Endothelial cell of umbilical vein (primary cell): ENCODE measurements at regions not wholly inside any gene's neighbourhood (a gene's known extent, or its start where the extent isn't known, plus 50 kb on each side); places are given as distances from the start of the nearest gene placed in this dataset.

Experiments
- BruUV-seq: library from RNA; stranded (reverse); fragments of 400-500 nt; replicated peaks from 2 replicates; lab custom pipeline; 2021; lab: Mats Ljungman, UMichigan
- CTCF ChIA-PET: fragments of 300-600, 350-600 bp; sonication (Branson Sonifier 250); formaldehyde crosslinking; loops from one replicate; lab custom pipeline; 2021; ENCODE audit warnings: antibody characterized with exemption, inconsistent platforms; lab: Charles Lee
- POLR2A ChIA-PET: fragments of 300-600, 350-600 bp; sonication (Branson Sonifier 250); formaldehyde crosslinking; loops from one replicate; lab custom pipeline; 2021; ENCODE audit warnings: antibody characterized with exemption, inconsistent platforms; lab: Charles Lee
- DNase-seq: peaks from one replicate; pipeline ENCODE4 v3.0.0-alpha.2; 2011; ENCODE audit warnings: low read depth, low spot score
- FAIRE-seq: peaks from 2 replicates; lab custom pipeline; 2011; peaks lifted over from hg19 to GRCh38; lab: Jason Lieb, UNC
- H2AFZ ChIP-seq: 2 replicates; pipeline ENCODE4 v1.6.0; 2012; ENCODE audit warnings: low read depth, low read length, control low read depth, inconsistent platforms
- H3K27ac ChIP-seq: 2 replicates; pipeline ENCODE4 v1.5.1; 2011; ENCODE audit warnings: low read depth, mild to moderate bottlenecking, control low read depth, low read length, moderate library complexity; ENCODE audit not compliant: insufficient read depth
- H3K27me3 ChIP-seq, 2 experiments: 2 replicates each; pipeline versions ENCODE4 v1.6.0 to v1.6.1; 2011; ENCODE audit warnings: low read length in 2 of 2, mixed read lengths in 1 of 2; ENCODE audit not compliant: control insufficient read depth in 2 of 2, insufficient read depth in 2 of 2
- H3K36me3 ChIP-seq, 2 experiments: 2 replicates in 1 of 2; 3 replicates in 1 of 2; pipeline ENCODE4 v1.5.1; 2011; ENCODE audit warnings: low read length in 2 of 2, mild to moderate bottlenecking in 1 of 2, moderate library complexity in 1 of 2; ENCODE audit not compliant: control insufficient read depth in 2 of 2, insufficient read depth in 2 of 2; ENCODE audit errors: extremely low read depth in 1 of 2
- H3K4me1 ChIP-seq: 3 replicates; pipeline ENCODE4 v1.5.1; 2011; ENCODE audit warnings: mild to moderate bottlenecking, low read length; ENCODE audit not compliant: control insufficient read depth, insufficient read depth; ENCODE audit errors: extremely low read depth
- H3K4me2 ChIP-seq: 2 replicates; pipeline ENCODE4 v1.6.1; 2011; ENCODE audit warnings: low read length, control low read depth, mixed read lengths; ENCODE audit not compliant: insufficient read depth
- H3K4me3 ChIP-seq, 3 experiments: fragments of 200-600 bp in 1 of 3; sonication (generic), shearing (Covaris generic) in 1 of 3; replicated peaks in 1 of 3; 2 replicates each; pipeline ENCODE4 v1.5.1; 2011 to 2016; ENCODE audit warnings: control low read depth in 3 of 3, low read length in 3 of 3, mild to moderate bottlenecking in 2 of 3, inconsistent platforms in 1 of 3, low read depth in 1 of 3, moderate library complexity in 1 of 3; ENCODE audit not compliant: insufficient read depth in 1 of 3
- H3K79me2 ChIP-seq: 2 replicates; pipeline ENCODE4 v1.6.0; 2012; ENCODE audit warnings: low read length, inconsistent platforms; ENCODE audit not compliant: control insufficient read depth, insufficient read depth
- H3K9ac ChIP-seq: replicated peaks from 2 replicates; pipeline ENCODE3; 2011; ENCODE audit warnings: low read length, control low read depth; ENCODE audit not compliant: insufficient read depth; ENCODE audit errors: extremely low read depth
- H3K9me1 ChIP-seq: replicated peaks from 3 replicates; pipeline ENCODE4 v1.6.0; 2011; ENCODE audit warnings: mild to moderate bottlenecking, low read length; ENCODE audit not compliant: control insufficient read depth, insufficient read depth; ENCODE audit errors: extremely low read depth
- H3K9me3 ChIP-seq: replicated peaks from 2 replicates; pipeline ENCODE4 v1.5.1; 2012; ENCODE audit warnings: low read length, inconsistent platforms; ENCODE audit not compliant: control insufficient read depth, insufficient read depth
- H4K20me1 ChIP-seq: replicated peaks from 2 replicates; pipeline ENCODE3; 2011; ENCODE audit warnings: mild to moderate bottlenecking, low read length; ENCODE audit not compliant: control insufficient read depth, insufficient read depth; ENCODE audit errors: extremely low read depth
- EZH2 ChIP-seq: IDR thresholded peaks from 2 replicates; pipeline ENCODE4 v1.6.1; 2012; ENCODE audit warnings: borderline replicate concordance, low read depth, mild to moderate bottlenecking, moderate library complexity, low read length, inconsistent platforms; ENCODE audit not compliant: severe bottlenecking
- FOS ChIP-seq: IDR thresholded peaks from 2 replicates; pipeline ENCODE4 v1.6.1; 2011; ENCODE audit warnings: mild to moderate bottlenecking, low read length, moderate library complexity, borderline replicate concordance; ENCODE audit not compliant: insufficient read depth
- GATA2 ChIP-seq: IDR thresholded peaks from 2 replicates; pipeline ENCODE4 v1.7.0; 2011; ENCODE audit warnings: low read depth, mild to moderate bottlenecking, moderate library complexity, mixed read lengths, low read length; ENCODE audit not compliant: insufficient read length, insufficient read depth
- JUN ChIP-seq: IDR thresholded peaks from 2 replicates; pipeline ENCODE4 v1.6.1; 2011; ENCODE audit warnings: borderline replicate concordance, low read depth; ENCODE audit not compliant: insufficient read length, insufficient read depth
- MYC ChIP-seq: IDR thresholded peaks from one replicate; pipeline ENCODE4 v1.6.1; 2011; ENCODE audit warnings: mild to moderate bottlenecking, low read depth, low read length
- POLR2A ChIP-seq: IDR thresholded peaks from 2 replicates; pipeline ENCODE4 v1.6.1; 2012; ENCODE audit warnings: low read depth, mild to moderate bottlenecking, control low read depth, low read length
- POLR2AphosphoS5 ChIP-seq: IDR thresholded peaks from 2 replicates; pipeline ENCODE4 v1.6.1; 2012; ENCODE audit warnings: low read depth, mild to moderate bottlenecking, control low read depth, low read length, moderate library complexity; ENCODE audit not compliant: insufficient read depth
- dilution Hi-C: fragments of 300-500 bp; cut with MboI; formaldehyde crosslinking; loops from one replicate; pipeline ENCODE4 v1.15.0; 2019; ENCODE audit warnings: low sequenced_read_pairs; ENCODE audit not compliant: extremely low pct_ligation_motif_present
- intact Hi-C: fragments of 100-400 bp; cut with micrococcal nuclease; formaldehyde crosslinking; loops from one replicate; pipeline ENCODE4 v1.10.0; 2022
- TF ChIP-seq, protein P1 (sequence below): IDR thresholded peaks from 2 replicates; pipeline ENCODE4 v1.6.1; 2011; ENCODE audit not compliant: insufficient read depth, insufficient read length
- TF ChIP-seq, protein P2 (sequence below), 2 donors: IDR thresholded peaks; 1 replicate in 1 of 2; 2 replicates in 1 of 2; pipeline ENCODE4 v1.5.1; 2011; ENCODE audit warnings: low read length in 2 of 2, mild to moderate bottlenecking in 2 of 2, moderate library complexity in 2 of 2, control low read depth in 1 of 2, inconsistent platforms in 1 of 2, low read depth in 1 of 2; ENCODE audit not compliant: insufficient read depth in 1 of 2; ENCODE audit errors: extremely low read depth in 1 of 2

DNA sequence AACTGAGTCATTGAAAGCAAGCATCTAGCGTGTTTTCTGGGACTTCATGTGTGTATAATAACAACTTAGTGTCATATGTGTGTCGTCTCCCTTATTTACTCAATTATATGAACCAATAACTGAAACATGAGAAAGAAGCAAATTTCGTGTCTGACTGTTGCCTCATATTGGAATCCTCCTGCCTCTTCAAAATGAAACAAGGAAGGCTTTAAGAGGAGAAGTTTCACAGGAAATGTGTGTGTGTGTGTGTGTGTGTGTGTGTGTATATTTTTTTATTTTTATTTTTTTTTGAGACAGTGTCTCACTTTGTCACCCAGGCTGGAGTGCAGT is 145.8 kb upstream of the SFRP2 start:
- Histone ChIP-seq H3K27me3 (no peaks in the 10 kb centered on the region), H3K4me3 (no peak overlapping the region), H3K4me1 (no peaks in the 10 kb centered on the region), H3K4me2 (no peak overlapping the region), H3K9ac (no peak overlapping the region), H2AFZ (no peak overlapping the region), H4K20me1 (no peaks in the 10 kb centered on the region), H3K27ac (no peak overlapping the region), H3K79me2 (no peaks in the 10 kb centered on the region), H3K9me3 (no peaks in the 10 kb centered on the region), H3K36me3 (no peaks in the 10 kb centered on the region), H3K9me1 (no peaks in the 10 kb centered on the region)
- POLR2A ChIA-PET: no interaction called here
- DNase-seq (no peak), FAIRE-seq (no peak)
- TF ChIP-seq GATA2 (no peak), MYC (no peak), POLR2A (no peak), FOS (no peak), JUN (no peak), EZH2 (no peak), POLR2AphosphoS5 (no peak)
- TF ChIP-seq, protein P1, sequence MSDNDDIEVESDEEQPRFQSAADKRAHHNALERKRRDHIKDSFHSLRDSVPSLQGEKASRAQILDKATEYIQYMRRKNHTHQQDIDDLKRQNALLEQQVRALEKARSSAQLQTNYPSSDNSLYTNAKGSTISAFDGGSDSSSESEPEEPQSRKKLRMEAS: no peak
- TF ChIP-seq, protein P2, sequence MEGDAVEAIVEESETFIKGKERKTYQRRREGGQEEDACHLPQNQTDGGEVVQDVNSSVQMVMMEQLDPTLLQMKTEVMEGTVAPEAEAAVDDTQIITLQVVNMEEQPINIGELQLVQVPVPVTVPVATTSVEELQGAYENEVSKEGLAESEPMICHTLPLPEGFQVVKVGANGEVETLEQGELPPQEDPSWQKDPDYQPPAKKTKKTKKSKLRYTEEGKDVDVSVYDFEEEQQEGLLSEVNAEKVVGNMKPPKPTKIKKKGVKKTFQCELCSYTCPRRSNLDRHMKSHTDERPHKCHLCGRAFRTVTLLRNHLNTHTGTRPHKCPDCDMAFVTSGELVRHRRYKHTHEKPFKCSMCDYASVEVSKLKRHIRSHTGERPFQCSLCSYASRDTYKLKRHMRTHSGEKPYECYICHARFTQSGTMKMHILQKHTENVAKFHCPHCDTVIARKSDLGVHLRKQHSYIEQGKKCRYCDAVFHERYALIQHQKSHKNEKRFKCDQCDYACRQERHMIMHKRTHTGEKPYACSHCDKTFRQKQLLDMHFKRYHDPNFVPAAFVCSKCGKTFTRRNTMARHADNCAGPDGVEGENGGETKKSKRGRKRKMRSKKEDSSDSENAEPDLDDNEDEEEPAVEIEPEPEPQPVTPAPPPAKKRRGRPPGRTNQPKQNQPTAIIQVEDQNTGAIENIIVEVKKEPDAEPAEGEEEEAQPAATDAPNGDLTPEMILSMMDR (IDR thresholded peaks at IDR 0.05; ENCODE audit: extremely low read depth in 1 of 2, insufficient read depth in 1 of 2, low read depth in 1 of 2, low read length in 2 of 2): no peak
- dilution Hi-C loops (no loop called here), intact Hi-C loops (no loop called here)
- no TSS peak for BruUV-seq
- CTCF ChIA-PET: no interaction called here
